ENCODE measurements at regions not wholly inside any gene's neighbourhood (a gene's known extent, or its start where the extent isn't known, plus 50 kb on each side); places are given as distances from the start of the nearest gene placed in this dataset.

DNA sequence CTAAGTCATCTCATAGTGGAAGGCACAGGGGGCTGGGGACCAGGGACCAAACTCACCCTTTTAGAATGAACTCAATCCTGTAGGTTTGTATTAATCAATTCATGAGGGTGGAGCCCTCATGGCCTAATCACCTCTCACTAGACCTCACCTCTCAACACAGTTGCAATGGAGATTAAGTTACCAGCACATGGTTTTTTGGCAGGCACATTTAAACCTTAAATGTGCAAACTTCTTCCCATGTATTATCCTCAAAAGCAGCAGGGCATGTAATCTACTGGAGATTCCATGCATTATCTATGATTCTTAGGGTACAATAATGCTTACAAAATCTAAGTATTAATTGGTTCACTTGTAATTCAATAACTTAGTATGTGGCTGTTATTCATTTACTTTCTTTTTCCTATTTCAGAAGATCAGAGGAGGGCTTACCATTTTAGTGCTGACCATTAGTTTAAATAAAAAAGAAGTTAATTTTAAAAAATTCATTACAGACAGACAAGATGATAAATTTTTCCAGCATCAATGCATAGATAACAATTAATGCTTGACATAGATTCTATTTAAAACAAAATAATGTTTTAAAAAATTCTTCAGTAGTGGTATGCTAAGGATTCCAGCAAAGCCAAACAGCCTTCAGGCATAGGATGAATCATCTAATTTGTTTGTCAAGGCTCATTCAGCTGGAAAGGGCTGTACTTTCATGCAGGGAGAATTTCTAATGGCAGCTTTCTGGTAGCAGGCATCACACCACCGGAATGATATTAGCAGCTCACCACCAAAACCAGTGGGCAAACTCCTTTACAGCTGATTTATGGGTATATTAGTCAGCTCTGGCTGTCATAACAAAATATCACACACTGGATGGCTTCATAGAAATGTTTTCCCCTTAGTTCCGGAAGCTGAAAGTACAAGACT, 124.6 kb upstream of the ZNF648 start:
- peaks cover 2% of the 10 kb centered on the region for H3K9me3 Mint-ChIP-seq (ENCODE audit: unreplicated experiment)
- H3K27me3 Mint-ChIP-seq (ENCODE audit: unreplicated experiment), result peaks cover 2% of the 10 kb centered on the region
- H3K36me3 Mint-ChIP-seq (ENCODE audit: unreplicated experiment), result no peaks in the 10 kb centered on the region
- H3K27ac Mint-ChIP-seq (ENCODE audit: unreplicated experiment), result no peak overlapping the region
- TF ChIP-seq, protein P1, sequence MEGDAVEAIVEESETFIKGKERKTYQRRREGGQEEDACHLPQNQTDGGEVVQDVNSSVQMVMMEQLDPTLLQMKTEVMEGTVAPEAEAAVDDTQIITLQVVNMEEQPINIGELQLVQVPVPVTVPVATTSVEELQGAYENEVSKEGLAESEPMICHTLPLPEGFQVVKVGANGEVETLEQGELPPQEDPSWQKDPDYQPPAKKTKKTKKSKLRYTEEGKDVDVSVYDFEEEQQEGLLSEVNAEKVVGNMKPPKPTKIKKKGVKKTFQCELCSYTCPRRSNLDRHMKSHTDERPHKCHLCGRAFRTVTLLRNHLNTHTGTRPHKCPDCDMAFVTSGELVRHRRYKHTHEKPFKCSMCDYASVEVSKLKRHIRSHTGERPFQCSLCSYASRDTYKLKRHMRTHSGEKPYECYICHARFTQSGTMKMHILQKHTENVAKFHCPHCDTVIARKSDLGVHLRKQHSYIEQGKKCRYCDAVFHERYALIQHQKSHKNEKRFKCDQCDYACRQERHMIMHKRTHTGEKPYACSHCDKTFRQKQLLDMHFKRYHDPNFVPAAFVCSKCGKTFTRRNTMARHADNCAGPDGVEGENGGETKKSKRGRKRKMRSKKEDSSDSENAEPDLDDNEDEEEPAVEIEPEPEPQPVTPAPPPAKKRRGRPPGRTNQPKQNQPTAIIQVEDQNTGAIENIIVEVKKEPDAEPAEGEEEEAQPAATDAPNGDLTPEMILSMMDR (IDR thresholded peaks at IDR 0.05; ENCODE audit: partially characterized antibody, unreplicated experiment), result no peak
- DNase-seq, result no peak
- H3K4me1 Mint-ChIP-seq (ENCODE audit: low read depth, unreplicated experiment), result no peaks in the 10 kb centered on the region
- H3K4me3 Mint-ChIP-seq (ENCODE audit: unreplicated experiment), result no peak overlapping the region

DNA sequence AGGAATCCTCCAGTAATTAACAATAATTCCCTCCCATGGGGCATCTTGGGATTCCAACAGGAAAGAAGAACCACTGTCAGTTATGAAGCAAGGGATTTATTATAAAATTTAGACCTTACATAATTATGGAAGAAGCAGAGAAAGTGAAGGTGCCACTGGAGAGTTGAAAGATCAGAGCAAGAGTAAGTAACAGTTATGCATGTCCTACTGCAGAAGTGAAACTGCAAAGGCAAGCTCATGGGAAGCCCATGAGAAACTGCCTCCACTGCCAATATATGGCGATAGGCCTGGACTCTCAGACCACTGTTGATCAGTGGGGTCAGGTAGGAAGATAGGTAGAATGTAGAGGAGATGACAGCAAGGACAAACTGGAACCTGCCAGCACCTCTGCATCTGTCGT, 123.6 kb upstream of the ZNF648 start:
- peaks cover 2% of the 10 kb centered on the region for H3K9me3 Mint-ChIP-seq (ENCODE audit: unreplicated experiment)
- TF ChIP-seq, protein P1 (IDR thresholded peaks at IDR 0.05; ENCODE audit: partially characterized antibody, unreplicated experiment), result no peak
- no peaks in the 10 kb centered on the region for H3K4me1 Mint-ChIP-seq (ENCODE audit: low read depth, unreplicated experiment)
- H3K36me3 Mint-ChIP-seq (ENCODE audit: unreplicated experiment), result no peaks in the 10 kb centered on the region
- no peak overlapping the region for H3K4me3 Mint-ChIP-seq (ENCODE audit: unreplicated experiment)
- no peak for DNase-seq
- H3K27ac Mint-ChIP-seq (ENCODE audit: unreplicated experiment), result no peak overlapping the region
- peaks cover 2% of the 10 kb centered on the region for H3K27me3 Mint-ChIP-seq (ENCODE audit: unreplicated experiment)

DNA sequence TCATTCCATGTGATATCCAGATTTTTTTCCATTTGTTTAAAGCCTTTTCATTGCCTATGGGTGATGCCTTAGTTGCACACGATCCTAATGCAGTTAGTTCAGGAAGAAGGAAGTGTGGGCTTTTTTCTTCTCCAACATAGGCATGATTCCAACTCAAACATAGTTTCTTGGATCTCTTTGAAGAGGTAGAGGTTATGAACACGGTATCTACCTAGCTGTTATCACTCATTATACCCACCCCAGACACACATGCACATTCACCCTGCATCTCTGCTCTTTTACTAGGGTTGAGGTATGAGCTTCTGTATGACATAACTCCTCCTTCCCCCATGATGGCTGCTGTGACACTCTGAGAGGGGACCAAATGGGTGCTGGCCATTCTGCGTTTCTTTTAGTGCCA, 122.1 kb upstream of the ZNF648 start:
- peaks cover 2% of the 10 kb centered on the region for H3K9me3 Mint-ChIP-seq (ENCODE audit: unreplicated experiment)
- no peak for DNase-seq
- H3K4me3 Mint-ChIP-seq (ENCODE audit: unreplicated experiment), result no peak overlapping the region
- no peaks in the 10 kb centered on the region for H3K4me1 Mint-ChIP-seq (ENCODE audit: low read depth, unreplicated experiment)
- TF ChIP-seq, protein P1 (IDR thresholded peaks at IDR 0.05; ENCODE audit: partially characterized antibody, unreplicated experiment), result no peak
- H3K36me3 Mint-ChIP-seq (ENCODE audit: unreplicated experiment), result no peaks in the 10 kb centered on the region
- H3K27ac Mint-ChIP-seq (ENCODE audit: unreplicated experiment), result no peak overlapping the region
- peaks cover 2% of the 10 kb centered on the region for H3K27me3 Mint-ChIP-seq (ENCODE audit: unreplicated experiment)

DNA sequence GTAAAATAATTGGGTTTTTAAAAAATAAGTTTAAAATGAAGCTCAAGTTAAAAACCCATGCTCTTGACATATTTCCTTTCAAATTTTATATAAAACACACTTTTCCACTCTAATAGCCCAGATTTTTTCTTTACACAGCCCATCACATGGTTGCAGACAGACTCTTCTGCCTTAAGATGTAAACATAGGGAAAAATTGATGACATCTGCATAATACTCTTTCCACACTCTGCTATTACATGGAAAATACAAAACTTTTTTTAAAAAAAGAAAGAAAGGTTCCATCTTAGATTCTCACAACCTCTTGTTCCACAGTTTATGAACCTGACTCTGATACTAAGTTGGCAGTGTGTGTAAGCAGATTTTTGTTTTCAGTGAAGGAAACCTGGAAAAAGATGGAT, 120.8 kb upstream of the ZNF648 start:
- no peaks in the 10 kb centered on the region for H3K4me1 Mint-ChIP-seq (ENCODE audit: low read depth, unreplicated experiment)
- no peak overlapping the region for H3K4me3 Mint-ChIP-seq (ENCODE audit: unreplicated experiment)
- no peak overlapping the region for H3K27ac Mint-ChIP-seq (ENCODE audit: unreplicated experiment)
- no peaks in the 10 kb centered on the region for H3K9me3 Mint-ChIP-seq (ENCODE audit: unreplicated experiment)
- H3K27me3 Mint-ChIP-seq (ENCODE audit: unreplicated experiment), result peaks cover 2% of the 10 kb centered on the region
- DNase-seq, result no peak
- TF ChIP-seq, protein P1 (IDR thresholded peaks at IDR 0.05; ENCODE audit: partially characterized antibody, unreplicated experiment), result no peak
- H3K36me3 Mint-ChIP-seq (ENCODE audit: unreplicated experiment), result no peaks in the 10 kb centered on the region

DNA sequence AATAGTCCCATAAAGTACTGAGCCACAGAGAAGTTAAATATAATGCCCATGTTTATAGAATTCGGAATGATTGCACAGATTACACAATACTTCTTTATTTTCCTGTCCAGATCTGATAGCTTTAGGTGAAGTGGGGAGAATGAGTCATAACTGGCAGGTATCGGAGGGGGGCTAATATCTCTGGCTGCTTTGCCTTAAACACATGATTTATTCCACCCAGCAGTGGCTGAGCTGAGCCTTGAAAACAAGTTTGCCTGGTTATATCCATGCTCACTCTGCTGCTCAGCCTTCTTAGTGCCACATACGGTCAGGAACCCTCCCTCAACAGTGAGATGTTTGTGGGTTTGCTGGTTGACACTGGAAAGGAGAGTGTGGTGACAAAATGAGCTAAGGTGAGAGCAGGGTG, 119.7 kb upstream of the ZNF648 start:
- Mint-ChIP-seq H3K9me3 (ENCODE audit: unreplicated experiment) (no peaks in the 10 kb centered on the region), H3K4me1 (ENCODE audit: low read depth, unreplicated experiment) (no peaks in the 10 kb centered on the region), H3K27me3 (ENCODE audit: unreplicated experiment) (peaks cover 2% of the 10 kb centered on the region), H3K4me3 (ENCODE audit: unreplicated experiment) (no peak overlapping the region), H3K27ac (ENCODE audit: unreplicated experiment) (no peak overlapping the region), H3K36me3 (ENCODE audit: unreplicated experiment) (no peaks in the 10 kb centered on the region)
- TF ChIP-seq, protein P1 (IDR thresholded peaks at IDR 0.05; ENCODE audit: partially characterized antibody, unreplicated experiment), result no peak
- no peak for DNase-seq

Measured in glutamatergic neuron (in vitro differentiated cells).